HG03354 (cell line): ENCODE measurements at regions not wholly inside any gene's neighbourhood (a gene's known extent, or its start where the extent isn't known, plus 50 kb on each side); places are given as distances from the start of the nearest gene placed in this dataset.

Experiments used
- ATAC-seq: cut with Tn5 transposase; IDR thresholded peaks from one replicate; pipeline ENCODE4 v1.9.1; 2021; ENCODE audit warnings: mild to moderate bottlenecking; ENCODE audit not compliant: unreplicated experiment, poor library complexity, severe bottlenecking

GRCh38 chr3:16658004-16658924, 53.0 kb upstream of the DAZL start:
- no peak for ATAC-seq

GRCh38 chr3:16658925-16659793, 53.9 kb upstream of the DAZL start:
- ATAC-seq: no peak

DNA sequence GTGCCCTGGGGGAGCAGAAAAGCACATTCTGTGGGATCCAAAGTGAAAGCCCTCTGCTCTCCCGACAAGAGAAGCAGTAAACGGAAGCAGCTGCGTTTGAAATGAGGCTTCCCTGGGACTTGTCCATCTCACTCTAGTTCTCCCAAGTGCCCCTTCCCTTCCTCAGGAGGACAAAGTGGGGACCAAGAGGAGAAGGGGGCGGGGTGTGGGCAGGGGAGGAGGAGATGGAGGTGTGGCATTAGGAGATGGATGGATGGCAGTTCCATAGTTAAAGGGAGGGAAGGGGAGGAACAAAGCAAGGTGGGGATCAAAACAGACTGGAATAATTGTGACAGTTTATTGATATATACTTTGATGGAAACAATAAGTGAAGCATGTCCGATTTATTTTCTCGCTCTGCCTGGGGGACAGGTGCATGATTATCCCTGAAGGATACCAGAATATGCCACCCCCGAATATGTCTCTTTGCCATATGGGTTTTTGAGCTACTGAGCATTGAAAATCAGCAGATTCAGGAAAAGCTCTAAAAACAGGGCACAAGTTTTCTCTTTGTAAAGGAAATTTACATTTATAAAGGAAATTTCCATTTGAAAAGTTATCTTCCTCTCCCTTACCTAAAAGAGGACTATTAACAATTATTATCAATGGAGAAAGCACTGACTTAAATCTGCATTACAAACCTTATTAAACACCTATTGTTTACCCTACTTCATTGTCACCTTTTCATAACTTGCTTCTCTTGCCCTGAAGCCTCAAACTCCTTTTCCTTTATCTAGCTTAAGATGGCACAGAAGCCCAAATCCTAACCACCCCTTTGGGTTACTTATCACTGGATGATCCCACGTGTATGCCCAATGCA, 58.9 kb upstream of the DAZL start:
- no peak for ATAC-seq

DNA sequence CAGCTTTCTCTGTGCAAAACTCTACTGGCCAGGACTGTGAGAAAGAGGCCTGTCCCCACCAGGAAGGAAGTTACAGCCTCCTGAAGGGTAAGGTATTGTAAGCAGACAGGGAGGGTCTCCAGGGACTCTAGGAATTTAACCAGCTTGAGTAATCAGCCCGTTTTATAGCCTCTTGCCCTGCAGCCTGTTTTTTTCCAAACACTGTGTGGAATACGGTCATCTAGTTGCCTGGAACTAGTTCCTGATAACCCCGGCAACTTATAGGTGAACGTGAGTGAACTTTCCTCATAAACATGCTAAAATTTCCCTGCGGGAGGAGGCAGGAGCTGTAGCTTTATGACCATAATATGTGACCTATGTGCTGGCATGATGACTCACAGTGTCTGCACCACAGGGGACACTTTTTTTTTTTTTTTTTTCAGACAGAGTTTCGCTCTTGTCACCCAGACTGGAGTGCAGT, 60.1 kb upstream of the DAZL start:
- ATAC-seq: no peak

DNA sequence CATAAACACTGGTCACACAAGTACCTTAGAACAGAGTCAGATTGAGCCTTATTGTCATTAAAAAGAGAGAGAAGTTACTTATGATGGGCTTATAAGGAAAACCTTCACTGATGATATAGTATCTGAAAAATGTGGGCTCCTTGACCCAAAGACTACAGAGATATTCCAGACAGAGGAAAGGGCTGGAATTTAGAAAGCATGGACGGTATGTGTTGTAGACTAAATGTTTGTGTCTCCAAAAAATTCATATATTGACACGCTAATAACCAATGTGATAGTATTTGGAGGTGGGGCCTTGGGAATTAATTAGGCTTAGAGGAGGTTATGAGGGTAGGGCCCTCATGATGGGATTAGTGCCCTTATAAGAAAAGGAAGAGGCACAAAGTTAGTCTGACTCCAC, 61.0 kb upstream of the DAZL start:
- no peak for ATAC-seq

DNA sequence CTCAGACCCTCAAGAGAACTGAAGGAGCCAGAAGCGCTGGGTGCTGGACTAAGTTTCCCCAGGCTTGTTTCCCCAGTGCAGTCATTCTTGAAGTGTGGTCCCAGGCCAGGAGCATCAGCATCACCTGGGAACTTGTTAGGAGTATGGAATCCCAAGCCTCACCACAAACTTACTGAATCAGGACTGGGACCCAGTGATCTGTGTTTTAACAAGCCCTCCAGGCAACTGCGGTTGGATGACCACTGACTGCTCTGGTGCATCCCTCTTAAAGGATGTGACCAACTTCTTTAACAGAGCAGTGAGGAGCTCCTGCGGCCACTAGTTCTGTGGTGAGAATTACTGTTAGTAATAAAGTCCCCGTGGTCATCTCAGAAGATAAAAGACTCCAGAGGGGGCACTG, 62.4 kb upstream of the DAZL start:
- ATAC-seq: no peak

DNA sequence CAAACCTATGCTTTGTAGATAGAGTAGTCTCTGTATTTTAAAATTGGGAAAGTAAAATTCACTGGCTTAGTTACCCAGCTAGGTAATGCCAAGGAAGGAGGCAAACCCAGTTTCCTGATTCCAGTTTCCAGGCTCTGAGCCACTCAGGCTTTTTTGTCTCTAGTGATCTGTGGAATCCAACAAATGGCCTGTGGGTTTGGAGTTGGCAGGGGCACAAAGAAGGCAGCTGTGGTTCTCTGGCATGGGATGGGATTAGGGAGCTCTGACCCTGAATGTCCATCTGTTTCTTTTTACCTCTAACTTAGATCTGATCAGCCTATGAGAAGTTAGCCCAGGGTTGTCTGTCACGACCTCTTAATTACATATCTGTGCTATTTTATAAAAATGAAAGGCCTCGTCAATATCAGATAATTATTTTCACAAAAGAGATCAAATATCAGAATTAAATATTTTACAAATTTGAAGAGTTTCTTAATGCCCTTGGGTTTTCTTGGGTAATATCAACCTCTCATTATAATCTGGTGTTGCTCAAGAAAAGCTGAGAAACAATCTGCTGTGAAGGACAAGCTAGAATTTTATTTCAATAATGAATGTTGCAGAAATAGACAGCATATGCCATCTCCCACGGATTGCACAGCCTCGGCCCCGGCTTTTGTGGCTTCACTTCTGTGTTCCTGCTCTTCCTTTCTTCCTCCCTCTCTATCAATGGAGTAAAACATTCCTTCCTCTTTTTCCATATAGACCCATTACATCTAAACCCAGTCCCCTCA, 63.7 kb upstream of the DAZL start:
- ATAC-seq: no peak

GRCh38 chr3:16670191-16670590, 65.0 kb upstream of the DAZL start:
- ATAC-seq: no peak

- ATAC-seq: no peak
Observed at GRCh38 chr3:16671690-16672089, 66.5 kb upstream of the DAZL start.

DNA sequence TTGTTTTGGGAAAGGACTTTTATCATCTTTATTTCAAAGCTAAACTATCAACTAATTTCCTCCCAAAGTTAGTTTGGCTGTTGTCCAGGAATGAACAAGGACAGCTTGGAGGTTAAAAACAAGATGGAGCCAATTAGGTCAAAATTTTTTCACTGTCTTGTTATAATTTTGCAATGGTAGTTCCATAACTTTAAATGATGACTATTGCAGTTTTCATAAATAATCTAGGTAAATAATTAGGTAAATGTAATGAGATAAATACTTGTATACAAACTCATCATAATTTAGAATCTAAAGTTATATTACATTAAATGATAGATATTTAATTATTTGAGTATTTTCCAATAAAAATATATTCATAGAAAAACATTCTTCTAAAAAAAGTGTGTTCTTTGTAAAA, 68.3 kb upstream of the DAZL start:
- no peak for ATAC-seq

GRCh38 chr3:16675805-16676204, 70.6 kb upstream of the DAZL start:
- no peak for ATAC-seq

DNA sequence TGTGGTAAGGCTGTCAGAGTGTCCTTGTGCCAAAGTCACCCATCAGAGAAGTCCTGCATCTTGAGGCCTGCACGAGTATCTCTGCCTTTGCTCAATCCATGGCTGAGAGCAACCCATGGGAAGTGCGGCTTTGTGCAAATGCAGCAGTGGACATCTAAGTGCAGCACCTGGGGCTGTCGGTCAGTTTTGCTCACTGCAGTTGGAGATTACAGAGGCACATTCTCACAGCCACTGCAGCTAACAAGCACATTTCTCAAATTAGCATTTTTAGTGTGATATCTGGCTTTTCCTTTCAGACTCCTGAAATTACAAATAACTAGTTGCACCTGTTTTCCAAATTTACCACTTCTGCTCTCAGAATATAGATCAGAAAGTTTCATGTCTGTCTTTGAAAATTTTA, 81.5 kb upstream of the DAZL start:
- no peak for ATAC-seq

GRCh38 chr3:16687221-16687620, 82.0 kb upstream of the DAZL start:
- no peak for ATAC-seq

DNA sequence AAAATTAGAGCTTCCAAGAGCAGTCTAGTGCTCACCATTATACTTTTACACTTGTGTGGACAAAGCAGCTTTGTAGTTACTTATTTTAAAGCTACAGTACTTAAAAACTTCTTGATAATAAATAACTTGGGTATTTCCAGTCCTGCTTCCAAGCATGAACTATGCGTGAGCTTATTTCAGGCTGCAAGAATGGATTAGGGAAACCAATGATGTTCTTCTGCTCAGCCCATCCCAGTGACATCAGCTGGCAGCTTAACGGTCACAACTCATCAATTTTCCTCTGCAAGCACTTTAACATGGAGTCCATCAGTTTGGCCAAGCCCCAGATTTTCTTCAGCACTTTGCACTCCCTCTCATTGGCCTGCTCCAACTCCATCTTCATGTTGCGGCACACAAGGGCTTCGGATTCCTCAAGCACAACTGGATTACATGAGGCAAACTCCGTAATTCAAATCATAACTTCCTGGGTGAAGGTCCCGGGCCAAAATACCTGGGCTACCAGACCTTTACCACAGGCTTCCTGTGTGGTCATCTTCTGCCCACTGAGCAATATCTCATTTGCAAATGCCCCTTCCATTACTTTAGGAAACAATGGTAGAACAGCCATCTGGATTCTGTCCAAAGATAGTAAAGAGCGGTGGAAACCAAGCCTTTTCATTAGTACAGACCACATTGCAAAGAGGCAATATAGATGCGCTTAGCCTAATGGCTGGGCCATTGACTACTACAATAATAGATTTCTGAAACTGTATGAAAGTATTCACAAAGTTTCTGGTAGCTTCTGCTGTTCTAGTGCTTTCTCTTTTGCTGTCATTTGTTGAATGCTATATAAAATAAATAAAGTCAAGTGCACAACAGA, 87.5 kb upstream of the DAZL start:
- no peak for ATAC-seq

- no peak for ATAC-seq
Observed at GRCh38 chr3:16693820-16694219, 88.6 kb upstream of the DAZL start.

DNA sequence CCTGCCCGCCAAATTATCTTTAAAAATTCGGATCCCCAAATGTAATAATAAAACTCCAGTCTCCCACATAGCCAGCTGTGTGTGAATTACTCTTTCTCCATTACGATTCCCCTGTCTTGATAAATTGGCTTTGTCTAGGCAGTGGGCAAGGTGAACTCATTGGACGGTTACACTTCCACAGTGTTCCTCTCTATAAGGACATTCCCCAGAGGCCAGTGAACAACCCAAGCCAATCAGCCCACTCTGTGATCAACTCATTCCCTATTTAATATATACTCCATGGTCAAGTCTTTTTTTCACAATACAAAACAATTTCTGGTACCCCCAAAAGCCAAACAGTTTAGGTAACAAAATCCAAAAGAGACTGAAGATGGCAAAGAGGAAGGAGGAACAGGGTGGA, 90.5 kb upstream of the DAZL start:
- no peak for ATAC-seq

- ATAC-seq: no peak
Observed at GRCh38 chr3:16697443-16698147, 92.4 kb upstream of the DAZL start.

DNA sequence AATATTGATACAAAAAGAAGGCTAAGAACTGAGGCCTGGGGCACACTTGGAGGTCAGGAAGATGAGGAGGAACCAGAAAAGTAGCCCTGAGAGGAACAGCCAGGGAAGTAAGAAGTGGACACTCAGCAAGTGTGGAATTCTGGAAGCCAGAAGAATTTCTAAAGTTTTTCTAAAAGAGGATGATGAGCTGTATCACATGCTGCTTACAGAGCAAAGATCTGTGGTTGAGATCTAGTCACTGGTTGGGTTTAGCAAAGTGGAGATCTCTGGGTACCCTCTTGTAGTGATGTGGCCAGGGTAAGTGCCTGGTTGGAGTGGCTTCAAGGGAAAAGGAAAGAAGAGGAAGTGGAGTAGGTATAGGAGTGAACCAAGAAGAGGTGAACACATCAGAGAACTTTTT, 95.4 kb upstream of the DAZL start:
- no peak for ATAC-seq
